HepG2 (cell line): ENCODE measurements at regions not wholly inside any gene's neighbourhood (a gene's known extent, or its start where the extent isn't known, plus 50 kb on each side); places are given as distances from the start of the nearest gene placed in this dataset.

Experiments
- ATAC-seq: fragments of 200-7000 bp; cut with Tn5 transposase; 3 replicates; pipeline ENCODE4 v1.9.1; 2020; ENCODE audit warnings: mild to moderate bottlenecking, moderate library complexity
- BruUV-seq: library from RNA; stranded (reverse); fragments of 400-500 nt; replicated peaks from 2 replicates; lab custom pipeline; 2021; lab: Mats Ljungman, UMichigan
- CTCF ChIA-PET: fragments of 300-600 bp; formaldehyde crosslinking; extraction: SDS; loops from one replicate; lab custom pipeline; 2021; ENCODE audit warnings: low total read pairs, inconsistent platforms, low intra/inter-chr PET ratio; lab: Yijun Ruan, JAX
- POLR2A ChIA-PET: fragments of 350-600 bp; sonication (Branson Sonifier 250); formaldehyde crosslinking; loops from one replicate; lab custom pipeline; 2020; ENCODE audit warnings: antibody characterized with exemption, inconsistent platforms; lab: Yijun Ruan, JAX
- DNase-seq: peaks from one replicate; pipeline ENCODE4 v3.0.0-alpha.2; 2015; ENCODE audit warnings: low spot score
- FAIRE-seq: peaks from 3 replicates; lab custom pipeline; 2011; peaks lifted over from hg19 to GRCh38; lab: Jason Lieb, UNC
- H2AFZ ChIP-seq: one replicate; pipeline ENCODE4 v1.6.1; 2011; ENCODE audit warnings: low read length, inconsistent platforms
- H3K27ac ChIP-seq: fragments of 300-600 bp; 3 replicates; pipeline ENCODE4 v1.8.0; 2011; ENCODE audit warnings: mixed run types, mild to moderate bottlenecking, mixed read lengths, low read length, inconsistent platforms; ENCODE audit not compliant: insufficient read depth; ENCODE audit errors: extremely low read length
- H3K27me3 ChIP-seq, 2 experiments: fragments of 200-600 bp in 1 of 2; 2 replicates in 1 of 2; 3 replicates in 1 of 2; pipeline versions ENCODE4 v1.6.0 to v1.8.0; 2011; ENCODE audit warnings: low read length in 2 of 2, mild to moderate bottlenecking in 2 of 2, moderate library complexity in 2 of 2, inconsistent platforms in 1 of 2; ENCODE audit not compliant: insufficient read depth in 2 of 2, control insufficient read depth in 1 of 2
- H3K36me3 ChIP-seq, 2 experiments: fragments of 200-600 bp in 1 of 2; replicated peaks in 1 of 2; 2 replicates in 1 of 2; 3 replicates in 1 of 2; pipeline versions ENCODE4 v1.5.1 to v1.8.0; 2011; ENCODE audit warnings: low read length in 2 of 2, inconsistent platforms in 1 of 2; ENCODE audit not compliant: insufficient read depth in 2 of 2, control insufficient read depth in 1 of 2
- H3K4me1 ChIP-seq: 2 replicates; pipeline ENCODE4 v1.5.1; 2012; ENCODE audit warnings: low read length, inconsistent platforms; ENCODE audit not compliant: insufficient read depth
- H3K4me2 ChIP-seq: 2 replicates; pipeline ENCODE4 v1.6.0; 2011; ENCODE audit warnings: low read depth, low read length, inconsistent platforms
- H3K4me3 ChIP-seq, 3 experiments: fragments of 200-600 bp in 1 of 3; sonication (generic), shearing (Covaris generic) in 1 of 3; replicated peaks in 1 of 3; 2 replicates each; pipeline ENCODE4 v1.5.1; 2011 to 2016; ENCODE audit warnings: low read length in 3 of 3, inconsistent platforms in 2 of 3, low read depth in 2 of 3, mild to moderate bottlenecking in 2 of 3, control low read depth in 1 of 3, mixed read lengths in 1 of 3; ENCODE audit not compliant: insufficient read depth in 1 of 3
- H3K79me2 ChIP-seq: one replicate; pipeline ENCODE4 v1.6.1; 2011; ENCODE audit warnings: low read length, inconsistent platforms; ENCODE audit not compliant: insufficient read depth
- H3K9ac ChIP-seq: 2 replicates; pipeline ENCODE4 v1.6.0; 2011; ENCODE audit warnings: mild to moderate bottlenecking, low read depth, low read length, inconsistent platforms; ENCODE audit not compliant: insufficient read depth
- H3K9me3 ChIP-seq: 2 replicates; pipeline ENCODE4 v1.5.1; 2012; ENCODE audit warnings: mild to moderate bottlenecking, low read length
- H4K20me1 ChIP-seq: 2 replicates; pipeline ENCODE4 v1.6.0; 2011; ENCODE audit warnings: inconsistent platforms, mild to moderate bottlenecking, low read length, moderate library complexity; ENCODE audit not compliant: insufficient read depth
- EED ChIP-seq: sonication (generic); formaldehyde crosslinking; IDR thresholded peaks from 2 replicates; pipeline ENCODE4 v1.5.0; 2020; ENCODE audit warnings: mild to moderate bottlenecking, missing genetic modification reagents
- HDAC1 ChIP-seq: sonication (generic); formaldehyde crosslinking; IDR thresholded peaks from 2 replicates; pipeline ENCODE4 v1.5.1; 2020; ENCODE audit warnings: mild to moderate bottlenecking, missing genetic modification reagents
- KLF16 ChIP-seq, 2 experiments: sonication (generic) in 1 of 2; formaldehyde crosslinking in 1 of 2; IDR thresholded peaks; 2 replicates each; pipeline versions ENCODE4 v1.6.1 to v1.8.0; 2016 to 2023; ENCODE audit warnings: missing genetic modification reagents in 2 of 2, missing compliant biosample characterization in 1 of 2
- NFIB ChIP-seq: sonication (generic); formaldehyde crosslinking; IDR thresholded peaks from 2 replicates; pipeline ENCODE4 v1.9.0; 2021; ENCODE audit warnings: missing genetic modification reagents, mild to moderate bottlenecking, borderline replicate concordance
- XRCC5 ChIP-seq: fragments of 200-400 bp; formaldehyde crosslinking; optimal IDR thresholded peaks from 2 replicates; pipeline ENCODE3; 2017; ENCODE audit warnings: mild to moderate bottlenecking, low read length
- ZFP90 ChIP-seq: sonication (generic); formaldehyde crosslinking; IDR thresholded peaks from 2 replicates; pipeline ENCODE4 v1.8.0; 2022; ENCODE audit warnings: missing genetic modification reagents, mild to moderate bottlenecking, inconsistent platforms, borderline replicate concordance
- ZNF619 ChIP-seq: sonication (generic); formaldehyde crosslinking; IDR thresholded peaks from 2 replicates; pipeline ENCODE4 v1.4.0; 2020; ENCODE audit warnings: mild to moderate bottlenecking, missing genetic modification reagents
- ZNF749 ChIP-seq: sonication (generic); formaldehyde crosslinking; IDR thresholded peaks from 2 replicates; pipeline ENCODE4 v1.8.0; 2022; ENCODE audit warnings: mild to moderate bottlenecking, missing genetic modification reagents, moderate library complexity, borderline replicate concordance
- WGBS: methylation state at CpG from one replicate; pipeline ENCODE4 v1.1.6; 2017; ENCODE audit warnings: low lambda C conversion rate; 5-methylcytosine and 5-hydroxymethylcytosine counted together
- in situ Hi-C: cut with HindIII; loops from 2 replicates; pipeline ENCODE4 v1.10.0; 2017; ENCODE audit warnings: low pct_unique_long_range_greater_than_20kb; ENCODE audit not compliant: extremely low pct_ligation_motif_present
- intact Hi-C: fragments of 100-400 bp; cut with micrococcal nuclease; formaldehyde crosslinking; loops from one replicate; pipeline ENCODE4 v1.10.0; 2022; ENCODE audit not compliant: unreplicated experiment
- TF ChIP-seq, protein P1 (sequence below): IDR thresholded peaks from 2 replicates; pipeline ENCODE4 v1.6.1; 2016; ENCODE audit warnings: low read depth
- TF ChIP-seq, protein P2 (sequence below): sonication (generic); formaldehyde crosslinking; IDR thresholded peaks from 2 replicates; pipeline ENCODE4 v1.5.1; 2020; ENCODE audit warnings: missing genetic modification reagents, mild to moderate bottlenecking, borderline replicate concordance
- TF ChIP-seq, protein P3 (sequence below): sonication (generic); formaldehyde crosslinking; conservative IDR thresholded peaks from 2 replicates; pipeline ENCODE4 v1.4.0; 2020; ENCODE audit warnings: missing genetic modification reagents
- TF ChIP-seq, protein P4 (sequence below): fragments of 450-650 bp; IDR thresholded peaks from 2 replicates; pipeline ENCODE4 v1.6.1; 2017
- TF ChIP-seq, protein P5 (sequence below): sonication (generic); formaldehyde crosslinking; IDR thresholded peaks from 2 replicates; pipeline ENCODE4 v1.4.0; 2020; ENCODE audit warnings: mild to moderate bottlenecking, missing genetic modification reagents

DNA sequence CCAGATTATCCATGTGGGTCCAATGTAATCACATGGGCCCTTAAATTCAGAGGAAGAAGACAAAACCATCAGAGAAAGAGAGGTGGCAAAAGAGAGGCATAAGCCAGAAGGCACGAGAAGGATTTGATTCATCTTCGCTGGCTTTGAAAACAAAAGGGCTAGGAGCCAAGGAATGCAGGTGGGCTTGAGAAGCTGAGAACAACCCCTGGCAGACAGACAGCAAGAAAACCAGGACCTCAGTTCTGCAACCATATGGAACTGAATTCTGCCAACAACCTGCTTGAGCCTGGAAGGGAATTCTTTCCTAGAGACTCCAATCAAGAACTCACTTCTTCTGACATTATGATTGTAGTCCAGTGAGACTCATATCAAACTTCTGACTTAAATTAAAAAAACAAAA is 1531.8 kb downstream of the PCDH7 start:
- TF ChIP-seq XRCC5, result no peak
- ATAC-seq, result no peak
- 44% methylated on average over 2 of the region's 2 CpGs for WGBS
- ChIA-PET CTCF (no interaction called here), POLR2A (no interaction called here)
- Histone ChIP-seq H3K36me3 (no peaks in the 10 kb centered on the region), H3K27me3 (no peaks in the 10 kb centered on the region), H3K4me1 (no peaks in the 10 kb centered on the region), H3K4me2 (no peak overlapping the region), H4K20me1 (no peaks in the 10 kb centered on the region), H3K9me3 (no peaks in the 10 kb centered on the region), H3K79me2 (no peaks in the 10 kb centered on the region), H2AFZ (no peak overlapping the region), H3K9ac (no peak overlapping the region), H3K4me3 (no peak overlapping the region), H3K27ac (no peak overlapping the region)
- BruUV-seq, result no TSS peak
- FAIRE-seq, result no peak
- in situ Hi-C loops (no loop called here), intact Hi-C loops (no loop called here)
- no peak for DNase-seq

DNA sequence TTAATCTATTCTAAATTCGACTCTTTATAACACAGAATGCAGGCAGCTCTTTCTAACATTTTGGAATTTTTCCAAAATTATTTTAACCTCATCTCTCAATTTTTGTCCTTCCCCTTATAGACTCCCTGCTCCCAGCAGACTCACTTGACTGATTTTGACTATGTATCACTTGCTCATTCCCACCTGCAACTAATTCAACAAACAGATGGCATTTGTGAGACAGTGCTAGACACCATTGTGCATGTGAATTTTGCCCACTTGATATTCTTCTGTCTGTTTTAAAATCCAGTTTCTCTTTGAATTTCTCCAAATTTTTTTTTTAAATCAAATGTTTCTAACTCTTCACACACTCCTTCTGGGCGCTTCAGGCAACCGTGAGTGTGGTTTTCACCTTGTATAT is 1534.0 kb downstream of the PCDH7 start:
- no TSS peak for BruUV-seq
- Histone ChIP-seq H3K4me2 (no peak overlapping the region), H3K4me3 (no peak overlapping the region), H3K79me2 (no peaks in the 10 kb centered on the region), H2AFZ (no peak overlapping the region), H3K27ac (no peak overlapping the region), H3K9me3 (no peaks in the 10 kb centered on the region), H3K4me1 (no peaks in the 10 kb centered on the region), H4K20me1 (no peaks in the 10 kb centered on the region), H3K9ac (no peak overlapping the region), H3K27me3 (no peaks in the 10 kb centered on the region), H3K36me3 (no peaks in the 10 kb centered on the region)
- ATAC-seq (no peak), DNase-seq (no peak), FAIRE-seq (no peak)
- 1% methylated on average over 3 of the region's 3 CpGs for WGBS
- CTCF ChIA-PET, result no interaction called here
- in situ Hi-C loops (no loop called here), intact Hi-C loops (no loop called here)
- POLR2A ChIA-PET, result no interaction called here
- TF ChIP-seq ZFP90 (CRISPR knock-in tag), result no peak
- no peak for TF ChIP-seq ZNF619 (CRISPR knock-in tag)
- TF ChIP-seq, protein P1, sequence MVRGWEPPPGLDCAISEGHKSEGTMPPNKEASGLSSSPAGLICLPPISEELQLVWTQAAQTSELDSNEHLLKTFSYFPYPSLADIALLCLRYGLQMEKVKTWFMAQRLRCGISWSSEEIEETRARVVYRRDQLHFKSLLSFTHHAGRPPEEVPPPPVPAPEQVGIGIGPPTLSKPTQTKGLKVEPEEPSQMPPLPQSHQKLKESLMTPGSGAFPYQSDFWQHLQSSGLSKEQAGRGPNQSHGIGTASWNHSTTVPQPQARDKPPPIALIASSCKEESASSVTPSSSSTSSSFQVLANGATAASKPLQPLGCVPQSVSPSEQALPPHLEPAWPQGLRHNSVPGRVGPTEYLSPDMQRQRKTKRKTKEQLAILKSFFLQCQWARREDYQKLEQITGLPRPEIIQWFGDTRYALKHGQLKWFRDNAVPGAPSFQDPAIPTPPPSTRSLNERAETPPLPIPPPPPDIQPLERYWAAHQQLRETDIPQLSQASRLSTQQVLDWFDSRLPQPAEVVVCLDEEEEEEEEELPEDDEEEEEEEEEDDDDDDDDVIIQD (CRISPR knock-in tag), result no peak
- no peak for TF ChIP-seq HDAC1 (CRISPR knock-in tag)
- no peak for TF ChIP-seq ZNF749 (CRISPR knock-in tag)
- TF ChIP-seq EED (CRISPR knock-in tag), result no peak
- TF ChIP-seq, protein P2, sequence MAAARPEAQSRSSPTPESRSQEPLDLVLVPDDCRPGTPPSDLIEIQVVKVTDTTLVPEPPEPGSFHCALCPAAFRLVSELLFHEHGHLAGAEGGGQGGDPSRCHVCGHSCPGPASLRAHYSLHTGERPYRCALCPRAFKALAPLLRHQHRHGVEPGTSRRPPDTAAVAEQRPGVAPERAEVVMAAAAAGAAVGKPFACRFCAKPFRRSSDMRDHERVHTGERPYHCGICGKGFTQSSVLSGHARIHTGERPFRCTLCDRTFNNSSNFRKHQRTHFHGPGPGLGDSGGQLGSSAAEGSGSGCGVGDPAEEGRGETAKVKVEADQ (CRISPR knock-in tag), result no peak
- TF ChIP-seq NFIB (CRISPR knock-in tag), result no peak
- TF ChIP-seq, protein P3, sequence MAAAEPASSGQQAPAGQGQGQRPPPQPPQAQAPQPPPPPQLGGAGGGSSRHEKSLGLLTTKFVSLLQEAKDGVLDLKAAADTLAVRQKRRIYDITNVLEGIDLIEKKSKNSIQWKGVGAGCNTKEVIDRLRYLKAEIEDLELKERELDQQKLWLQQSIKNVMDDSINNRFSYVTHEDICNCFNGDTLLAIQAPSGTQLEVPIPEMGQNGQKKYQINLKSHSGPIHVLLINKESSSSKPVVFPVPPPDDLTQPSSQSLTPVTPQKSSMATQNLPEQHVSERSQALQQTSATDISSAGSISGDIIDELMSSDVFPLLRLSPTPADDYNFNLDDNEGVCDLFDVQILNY (CRISPR knock-in tag), result no peak
- TF ChIP-seq, protein P4, sequence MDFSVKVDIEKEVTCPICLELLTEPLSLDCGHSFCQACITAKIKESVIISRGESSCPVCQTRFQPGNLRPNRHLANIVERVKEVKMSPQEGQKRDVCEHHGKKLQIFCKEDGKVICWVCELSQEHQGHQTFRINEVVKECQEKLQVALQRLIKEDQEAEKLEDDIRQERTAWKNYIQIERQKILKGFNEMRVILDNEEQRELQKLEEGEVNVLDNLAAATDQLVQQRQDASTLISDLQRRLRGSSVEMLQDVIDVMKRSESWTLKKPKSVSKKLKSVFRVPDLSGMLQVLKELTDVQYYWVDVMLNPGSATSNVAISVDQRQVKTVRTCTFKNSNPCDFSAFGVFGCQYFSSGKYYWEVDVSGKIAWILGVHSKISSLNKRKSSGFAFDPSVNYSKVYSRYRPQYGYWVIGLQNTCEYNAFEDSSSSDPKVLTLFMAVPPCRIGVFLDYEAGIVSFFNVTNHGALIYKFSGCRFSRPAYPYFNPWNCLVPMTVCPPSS, result no peak
- TF ChIP-seq, protein P5, sequence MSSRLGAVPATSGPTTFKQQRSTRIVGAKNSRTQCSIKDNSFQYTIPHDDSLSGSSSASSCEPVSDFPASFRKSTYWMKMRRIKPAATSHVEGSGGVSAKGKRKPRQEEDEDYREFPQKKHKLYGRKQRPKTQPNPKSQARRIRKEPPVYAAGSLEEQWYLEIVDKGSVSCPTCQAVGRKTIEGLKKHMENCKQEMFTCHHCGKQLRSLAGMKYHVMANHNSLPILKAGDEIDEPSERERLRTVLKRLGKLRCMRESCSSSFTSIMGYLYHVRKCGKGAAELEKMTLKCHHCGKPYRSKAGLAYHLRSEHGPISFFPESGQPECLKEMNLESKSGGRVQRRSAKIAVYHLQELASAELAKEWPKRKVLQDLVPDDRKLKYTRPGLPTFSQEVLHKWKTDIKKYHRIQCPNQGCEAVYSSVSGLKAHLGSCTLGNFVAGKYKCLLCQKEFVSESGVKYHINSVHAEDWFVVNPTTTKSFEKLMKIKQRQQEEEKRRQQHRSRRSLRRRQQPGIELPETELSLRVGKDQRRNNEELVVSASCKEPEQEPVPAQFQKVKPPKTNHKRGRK (CRISPR knock-in tag), result no peak
- no peak for TF ChIP-seq KLF16 (CRISPR knock-in tag; IDR thresholded peaks at IDR 0.05)
